Activated naive CD8-positive, alpha-beta T cell treated with anti-CD3 and anti-CD28 coated beads for 36 hours (primary cell): ENCODE measurements at regions not wholly inside any gene's neighbourhood (a gene's known extent, or its start where the extent isn't known, plus 50 kb on each side); places are given as distances from the start of the nearest gene placed in this dataset.

Source experiments
- DNase-seq: peaks from one replicate; pipeline ENCODE4 v3.0.0; 2021
- H3K27ac Mint-ChIP-seq: one replicate; pipeline ENCODE4 v1.8.0; 2022; ENCODE audit warnings: mild to moderate bottlenecking, moderate library complexity, mixed read lengths
- H3K27me3 Mint-ChIP-seq: one replicate; pipeline ENCODE4 v1.8.0; 2022; ENCODE audit warnings: mild to moderate bottlenecking, mixed read lengths
- H3K36me3 Mint-ChIP-seq: one replicate; pipeline ENCODE4 v1.8.0; 2021; ENCODE audit warnings: mild to moderate bottlenecking, mixed read lengths
- H3K4me1 Mint-ChIP-seq: one replicate; pipeline ENCODE4 v1.8.0; 2021; ENCODE audit warnings: mixed read lengths
- H3K4me3 Mint-ChIP-seq: one replicate; pipeline ENCODE4 v1.8.0; 2022; ENCODE audit warnings: mild to moderate bottlenecking, moderate library complexity, mixed read lengths
- H3K9me3 Mint-ChIP-seq: one replicate; pipeline ENCODE4 v1.8.0; 2022; ENCODE audit warnings: mixed read lengths

DNA sequence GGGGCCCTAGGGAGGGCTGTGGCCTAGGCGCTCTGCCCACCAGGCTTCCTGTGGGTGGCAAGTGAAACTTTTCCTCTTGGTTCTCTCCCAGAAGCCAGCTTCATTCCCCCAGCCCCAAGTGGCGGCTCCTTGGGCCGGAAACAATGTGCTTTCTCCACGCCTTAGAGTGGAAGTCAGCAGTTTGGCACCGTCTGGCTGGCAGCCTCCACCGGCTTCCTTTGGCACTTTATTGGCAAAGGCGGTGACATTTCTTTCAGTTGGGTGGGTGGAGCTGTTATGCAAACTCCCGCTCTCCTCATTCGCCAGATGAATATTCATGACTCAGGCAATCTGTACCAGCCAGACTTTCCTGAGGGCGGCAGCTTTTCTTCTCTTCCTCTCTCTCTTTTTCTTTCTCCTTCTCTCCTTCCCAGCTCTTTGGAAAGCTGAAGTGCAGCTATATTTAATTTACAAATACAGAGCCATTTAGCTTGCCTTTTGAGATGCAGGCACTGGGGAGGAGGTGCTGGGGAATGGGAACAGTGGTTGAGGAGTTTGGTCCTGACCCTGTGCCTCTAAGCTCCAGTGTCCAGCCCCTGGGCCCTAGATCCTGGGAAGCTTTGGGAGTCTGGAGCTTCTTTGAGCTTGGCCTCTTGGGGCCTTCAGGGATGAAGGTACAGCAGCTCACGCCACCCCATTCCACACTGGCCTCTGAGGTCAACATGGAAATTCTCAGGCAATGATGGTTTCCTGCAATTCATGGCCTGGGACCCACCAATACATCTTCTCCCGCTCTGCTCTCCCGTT is 67.8 kb upstream of the POU3F1 start:
- Mint-ChIP-seq H3K36me3 (no peaks in the 10 kb centered on the region), H3K27me3 (peaks cover 3% of the 10 kb centered on the region), H3K4me1 (no peaks in the 10 kb centered on the region), H3K9me3 (no peaks in the 10 kb centered on the region), H3K27ac (no peak overlapping the region), H3K4me3 (no peak overlapping the region)
- no peak for DNase-seq

GRCh38 chr1:38113159-38113666 is 66.6 kb upstream of the POU3F1 start:
- no peak overlapping the region for H3K27ac Mint-ChIP-seq
- H3K36me3 Mint-ChIP-seq, result no peaks in the 10 kb centered on the region
- H3K4me1 Mint-ChIP-seq, result no peaks in the 10 kb centered on the region
- DNase-seq, result no peak
- H3K9me3 Mint-ChIP-seq, result no peaks in the 10 kb centered on the region
- no peak overlapping the region for H3K4me3 Mint-ChIP-seq
- peaks cover 3% of the 10 kb centered on the region for H3K27me3 Mint-ChIP-seq

DNA sequence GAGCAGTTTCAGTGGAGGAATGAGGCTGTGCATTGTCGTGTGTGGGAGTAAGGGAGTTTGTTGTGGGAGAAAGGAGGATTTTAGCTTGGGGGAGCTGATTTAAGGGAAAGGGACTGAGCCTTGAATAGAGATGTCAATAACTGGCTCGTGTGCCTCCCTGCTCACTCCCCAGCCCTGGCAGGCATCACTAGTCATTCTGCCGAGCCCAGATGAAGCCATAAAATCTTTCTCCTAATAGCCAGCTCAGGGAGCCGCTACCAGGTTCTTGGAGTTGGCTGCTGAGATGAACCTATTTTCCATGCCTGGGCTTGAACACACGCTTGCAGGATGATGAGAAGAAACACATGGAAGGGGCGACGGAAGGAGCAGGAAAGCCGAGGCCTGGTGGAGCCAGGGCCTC is 65.0 kb upstream of the POU3F1 start:
- Mint-ChIP-seq H3K27me3 (peaks cover 13% of the 10 kb centered on the region), H3K4me1 (no peaks in the 10 kb centered on the region), H3K4me3 (no peak overlapping the region), H3K9me3 (no peaks in the 10 kb centered on the region), H3K36me3 (no peaks in the 10 kb centered on the region), H3K27ac (no peak overlapping the region)
- no peak for DNase-seq

GRCh38 chr1:38105267-38105666 is 58.7 kb upstream of the POU3F1 start:
- no peak for DNase-seq
- no peaks in the 10 kb centered on the region for H3K9me3 Mint-ChIP-seq
- H3K36me3 Mint-ChIP-seq, result no peaks in the 10 kb centered on the region
- H3K27me3 Mint-ChIP-seq, result peaks cover 27% of the 10 kb centered on the region
- no peak overlapping the region for H3K4me3 Mint-ChIP-seq
- H3K4me1 Mint-ChIP-seq, result no peaks in the 10 kb centered on the region
- H3K27ac Mint-ChIP-seq, result no peak overlapping the region

GRCh38 chr1:38102636-38103035 is 56.0 kb upstream of the POU3F1 start:
- Mint-ChIP-seq H3K27me3 (peaks cover 21% of the 10 kb centered on the region), H3K4me3 (no peak overlapping the region)

DNA sequence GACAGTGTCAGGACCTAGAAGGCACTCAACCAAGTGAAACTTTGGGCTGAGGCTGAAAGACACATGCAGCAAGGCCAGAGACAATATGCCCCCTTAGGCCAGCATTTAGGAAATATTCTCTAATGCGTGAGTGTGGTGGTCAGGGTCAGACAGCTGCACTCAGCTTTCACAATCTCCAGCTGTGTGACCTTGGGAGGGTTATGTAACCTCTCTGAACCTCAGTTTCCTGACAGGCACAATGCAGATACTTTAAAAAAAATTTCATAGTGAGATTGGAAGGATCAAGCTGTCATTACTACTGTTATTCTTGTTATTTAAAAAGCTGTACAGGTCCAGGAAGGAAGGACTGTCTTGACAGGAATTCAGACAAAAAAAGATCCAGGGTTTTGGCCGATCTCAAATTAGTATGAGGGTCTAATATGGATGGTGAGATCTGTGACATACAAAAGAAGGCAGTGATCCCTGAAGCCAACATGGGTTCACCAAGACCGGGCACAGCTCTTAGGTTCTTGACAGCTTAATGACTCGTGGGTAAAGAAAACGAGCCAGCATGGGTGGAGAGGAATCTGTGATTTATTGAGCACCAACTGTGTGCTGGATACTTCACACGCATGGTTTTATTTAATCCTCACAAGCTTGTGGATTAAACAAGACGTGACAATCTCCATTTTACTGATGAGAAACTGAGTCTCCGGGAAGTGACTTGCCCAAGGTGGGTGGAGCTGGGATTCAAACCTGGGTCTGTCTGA is 54.6 kb upstream of the POU3F1 start:
- H3K4me1 Mint-ChIP-seq, result no peaks in the 10 kb centered on the region
- no peaks in the 10 kb centered on the region for H3K36me3 Mint-ChIP-seq
- H3K27ac Mint-ChIP-seq, result no peak overlapping the region

More at GRCh38 chr1:38102636-38103035, 56.0 kb upstream of the POU3F1 start:
- Mint-ChIP-seq H3K9me3 (no peaks in the 10 kb centered on the region), H3K27ac (no peak overlapping the region), H3K36me3 (no peaks in the 10 kb centered on the region), H3K4me1 (no peaks in the 10 kb centered on the region)
- no peak for DNase-seq

GRCh38 chr1:38098101-38098847 is 51.7 kb upstream of the POU3F1 start:
- Mint-ChIP-seq H3K27me3 (peaks cover 14% of the 10 kb centered on the region), H3K4me1 (no peaks in the 10 kb centered on the region), H3K27ac (no peak overlapping the region), H3K36me3 (no peaks in the 10 kb centered on the region), H3K4me3 (no peak overlapping the region), H3K9me3 (no peaks in the 10 kb centered on the region)
- no peak for DNase-seq

More for the DNA sequence above, 54.6 kb upstream of the POU3F1 start:
- DNase-seq, result no peak
- H3K27me3 Mint-ChIP-seq, result peaks cover 16% of the 10 kb centered on the region
- H3K9me3 Mint-ChIP-seq, result no peaks in the 10 kb centered on the region
- H3K4me3 Mint-ChIP-seq, result no peak overlapping the region

- no peaks in the 10 kb centered on the region for H3K36me3 Mint-ChIP-seq
- H3K4me3 Mint-ChIP-seq, result no peak overlapping the region
- H3K27me3 Mint-ChIP-seq, result peaks cover 15% of the 10 kb centered on the region
- no peaks in the 10 kb centered on the region for H3K9me3 Mint-ChIP-seq
- no peak for DNase-seq
- no peaks in the 10 kb centered on the region for H3K4me1 Mint-ChIP-seq
- H3K27ac Mint-ChIP-seq, result no peak overlapping the region
Observed at GRCh38 chr1:38097284-38097898, 50.8 kb upstream of the POU3F1 start.
